Tibial nerve (tissue), 4 donors: ENCODE measurements at regions not wholly inside any gene's neighbourhood (a gene's known extent, or its start where the extent isn't known, plus 50 kb on each side); places are given as distances from the start of the nearest gene placed in this dataset.

ENCODE experiments used
- DNase-seq, 2 donors: peaks; one replicate each; pipeline ENCODE4 v3.0.0-alpha.2; 2019; ENCODE audit warnings: low spot score in 2 of 2
- H3K27ac ChIP-seq, 4 donors: fragments of 200-600 bp; sonication (generic) in 3 of 4; one replicate each; pipeline ENCODE4 v1.5.1; 2017 to 2019; ENCODE audit warnings: mild to moderate bottlenecking in 1 of 4
- H3K27me3 ChIP-seq, 2 donors: fragments of 200-600 bp; sonication (generic) in 1 of 2; one replicate each; pipeline versions ENCODE4 v1.5.1 to v1.6.0; 2017 to 2019
- H3K36me3 ChIP-seq, 3 donors: fragments of 200-600 bp; sonication (generic); one replicate each; pipeline ENCODE4 v1.5.1; 2018 to 2019
- H3K4me1 ChIP-seq, 4 donors: fragments of 200-600 bp; sonication (generic) in 3 of 4; one replicate each; pipeline ENCODE4 v1.5.1; 2017 to 2019
- H3K4me3 ChIP-seq, 4 donors: fragments of 200-600 bp; sonication (generic) in 3 of 4; one replicate each; pipeline ENCODE4 v1.5.1; 2017 to 2019; ENCODE audit warnings: mild to moderate bottlenecking in 1 of 4, moderate library complexity in 1 of 4
- H3K9me3 ChIP-seq, 4 donors: fragments of 200-600 bp; sonication (generic) in 3 of 4; one replicate each; pipeline ENCODE4 v1.5.1; 2017 to 2019
- CTCF ChIP-seq, 5 experiments: fragments of 200-600 bp in 3 of 5; fragments of 450-650 bp in 2 of 5; sonication (generic) in 3 of 5; IDR thresholded peaks; one replicate each; pipeline ENCODE4 v1.5.1; 2016 to 2019; ENCODE audit warnings: antibody characterized with exemption in 5 of 5, mild to moderate bottlenecking in 3 of 5, moderate library complexity in 2 of 5
- EP300 ChIP-seq, 2 donors: sonication (generic); formaldehyde crosslinking; IDR thresholded peaks; one replicate each; pipeline ENCODE4 v1.6.1; 2017; ENCODE audit warnings: antibody characterized with exemption in 2 of 2, mild to moderate bottlenecking in 1 of 2
- POLR2A ChIP-seq, 2 donors: fragments of 450-650 bp; IDR thresholded peaks; one replicate each; pipeline ENCODE4 v1.6.1; 2017; ENCODE audit warnings: antibody characterized with exemption in 2 of 2, mild to moderate bottlenecking in 2 of 2, moderate library complexity in 2 of 2
- WGBS, 2 donors: methylation state at CpG; one replicate each; pipeline ENCODE4 v1.1.5; 2018; 5-methylcytosine and 5-hydroxymethylcytosine counted together

GRCh38 chr4:10288830-10289537 lies 168.2 kb downstream of the ZNF518B start:
- Histone ChIP-seq H3K36me3 (no peaks in the 10 kb centered on the region), H3K4me3 (no peak overlapping the region), H3K27me3 (no peaks in the 10 kb centered on the region), H3K4me1 (no peaks in the 10 kb centered on the region), H3K27ac (no peak overlapping the region), H3K9me3 (no peaks in the 10 kb centered on the region)
- TF ChIP-seq EP300 (IDR thresholded peaks at IDR 0.05) (no peak), CTCF (IDR thresholded peaks at IDR 0.05) (no peak), POLR2A (IDR thresholded peaks at IDR 0.05) (no peak)
- WGBS, 2 donors, result 68 to 74% methylated on average over 4 of the region's 4 CpGs
- DNase-seq, result no peak

- WGBS, 2 donors, result 55 to 76% methylated on average over 3 of the region's 3 CpGs
- H3K27me3 ChIP-seq, result no peaks in the 10 kb centered on the region
- no peak overlapping the region for H3K4me3 ChIP-seq
- no peaks in the 10 kb centered on the region for H3K36me3 ChIP-seq
- no peak for DNase-seq
- TF ChIP-seq POLR2A (IDR thresholded peaks at IDR 0.05), result no peak
- TF ChIP-seq EP300 (IDR thresholded peaks at IDR 0.05), result no peak
- no peak for TF ChIP-seq CTCF (IDR thresholded peaks at IDR 0.05)
- H3K4me1 ChIP-seq, result no peaks in the 10 kb centered on the region
- no peaks in the 10 kb centered on the region for H3K9me3 ChIP-seq
- H3K27ac ChIP-seq, result no peak overlapping the region
Measured at GRCh38 chr4:10285028-10285427, 168.4 kb upstream of the WDR1 start.

GRCh38 chr4:10283761-10284160 lies 167.2 kb upstream of the WDR1 start:
- Histone ChIP-seq H3K9me3 (no peaks in the 10 kb centered on the region), H3K4me1 (no peaks in the 10 kb centered on the region), H3K36me3 (no peaks in the 10 kb centered on the region), H3K27me3 (no peaks in the 10 kb centered on the region), H3K27ac (peak overlapping the region in 1 of 4 donors; percentile 0), H3K4me3 (no peak overlapping the region)
- DNase-seq, result no peak
- 72 to 79% methylated on average over 2 of the region's 2 CpGs for WGBS, 2 donors
- TF ChIP-seq CTCF (IDR thresholded peaks at IDR 0.05), result no peak
- no peak for TF ChIP-seq POLR2A (IDR thresholded peaks at IDR 0.05)
- TF ChIP-seq EP300 (IDR thresholded peaks at IDR 0.05), result no peak

- no peaks in the 10 kb centered on the region for H3K4me1 ChIP-seq
- peak overlapping the region in 1 of 4 donors; percentile 55 for H3K27ac ChIP-seq
- no peak overlapping the region for H3K4me3 ChIP-seq
- no peak for DNase-seq
- TF ChIP-seq POLR2A (IDR thresholded peaks at IDR 0.05), result no peak
- TF ChIP-seq CTCF (IDR thresholded peaks at IDR 0.05), result no peak
- no peak for TF ChIP-seq EP300 (IDR thresholded peaks at IDR 0.05)
- 43 to 47% methylated on average over 3 of the region's 3 CpGs for WGBS, 2 donors
- no peaks in the 10 kb centered on the region for H3K9me3 ChIP-seq
- no peaks in the 10 kb centered on the region for H3K27me3 ChIP-seq
- no peaks in the 10 kb centered on the region for H3K36me3 ChIP-seq
Measured at GRCh38 chr4:10281996-10282395, 165.4 kb upstream of the WDR1 start.

- no peak for TF ChIP-seq POLR2A (IDR thresholded peaks at IDR 0.05)
- Histone ChIP-seq H3K4me1 (no peaks in the 10 kb centered on the region), H3K9me3 (no peaks in the 10 kb centered on the region), H3K36me3 (no peaks in the 10 kb centered on the region), H3K4me3 (no peak overlapping the region), H3K27me3 (no peaks in the 10 kb centered on the region), H3K27ac (no peak overlapping the region)
- no peak for DNase-seq
- 91 to 92% methylated on average over 7 of the region's 7 CpGs for WGBS, 2 donors
Measured at GRCh38 chr4:10279261-10279660, 162.7 kb upstream of the WDR1 start.
